Liver (tissue), 3 donors: ENCODE measurements at regions not wholly inside any gene's neighbourhood (a gene's known extent, or its start where the extent isn't known, plus 50 kb on each side); places are given as distances from the start of the nearest gene placed in this dataset.

Experiments used
- FOXA2 ChIP-seq: IDR thresholded peaks from 2 replicates; pipeline ENCODE4 v1.6.1; 2016; ENCODE audit warnings: antibody characterized with exemption
- JUND ChIP-seq, 2 donors: IDR thresholded peaks; 2 replicates each; pipeline ENCODE4 v1.6.1; 2016; ENCODE audit warnings: antibody characterized with exemption in 2 of 2
- TF ChIP-seq, protein P1 (sequence below): IDR thresholded peaks from 2 replicates; pipeline ENCODE4 v1.6.1; 2016; ENCODE audit warnings: antibody characterized with exemption, mild to moderate bottlenecking
- TF ChIP-seq, protein P2 (sequence below): fragments of 150-350 bp; IDR thresholded peaks from 2 replicates; pipeline ENCODE4 v1.5.1; 2017; ENCODE audit warnings: improper control_type of control experiment, low read depth, low read length; ENCODE audit not compliant: missing input control
- donor health status: healthy.
- donor health status: healthy.

DNA sequence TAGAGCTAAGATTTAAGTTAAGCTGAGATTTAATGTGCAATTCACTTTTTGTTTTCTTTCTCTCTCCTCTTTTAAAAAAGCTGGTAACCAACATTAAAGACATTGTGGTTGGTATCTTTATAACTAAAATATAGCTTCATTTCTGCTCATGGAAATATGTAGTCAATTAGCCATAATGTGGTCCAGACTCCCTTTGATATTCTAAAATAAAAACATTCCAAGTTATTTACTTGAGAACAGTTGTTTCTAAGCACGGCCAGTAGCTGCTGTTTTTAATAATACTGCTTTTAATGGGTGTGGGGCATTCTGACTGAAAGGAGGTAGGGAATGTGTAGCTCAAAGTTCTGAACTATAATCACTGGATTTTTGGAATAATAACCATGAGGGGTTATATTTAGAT, 183.3 kb upstream of the FBXO11 start:
- TF ChIP-seq FOXA2 = no peak
- TF ChIP-seq, protein P1, sequence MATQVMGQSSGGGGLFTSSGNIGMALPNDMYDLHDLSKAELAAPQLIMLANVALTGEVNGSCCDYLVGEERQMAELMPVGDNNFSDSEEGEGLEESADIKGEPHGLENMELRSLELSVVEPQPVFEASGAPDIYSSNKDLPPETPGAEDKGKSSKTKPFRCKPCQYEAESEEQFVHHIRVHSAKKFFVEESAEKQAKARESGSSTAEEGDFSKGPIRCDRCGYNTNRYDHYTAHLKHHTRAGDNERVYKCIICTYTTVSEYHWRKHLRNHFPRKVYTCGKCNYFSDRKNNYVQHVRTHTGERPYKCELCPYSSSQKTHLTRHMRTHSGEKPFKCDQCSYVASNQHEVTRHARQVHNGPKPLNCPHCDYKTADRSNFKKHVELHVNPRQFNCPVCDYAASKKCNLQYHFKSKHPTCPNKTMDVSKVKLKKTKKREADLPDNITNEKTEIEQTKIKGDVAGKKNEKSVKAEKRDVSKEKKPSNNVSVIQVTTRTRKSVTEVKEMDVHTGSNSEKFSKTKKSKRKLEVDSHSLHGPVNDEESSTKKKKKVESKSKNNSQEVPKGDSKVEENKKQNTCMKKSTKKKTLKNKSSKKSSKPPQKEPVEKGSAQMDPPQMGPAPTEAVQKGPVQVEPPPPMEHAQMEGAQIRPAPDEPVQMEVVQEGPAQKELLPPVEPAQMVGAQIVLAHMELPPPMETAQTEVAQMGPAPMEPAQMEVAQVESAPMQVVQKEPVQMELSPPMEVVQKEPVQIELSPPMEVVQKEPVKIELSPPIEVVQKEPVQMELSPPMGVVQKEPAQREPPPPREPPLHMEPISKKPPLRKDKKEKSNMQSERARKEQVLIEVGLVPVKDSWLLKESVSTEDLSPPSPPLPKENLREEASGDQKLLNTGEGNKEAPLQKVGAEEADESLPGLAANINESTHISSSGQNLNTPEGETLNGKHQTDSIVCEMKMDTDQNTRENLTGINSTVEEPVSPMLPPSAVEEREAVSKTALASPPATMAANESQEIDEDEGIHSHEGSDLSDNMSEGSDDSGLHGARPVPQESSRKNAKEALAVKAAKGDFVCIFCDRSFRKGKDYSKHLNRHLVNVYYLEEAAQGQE = no peak
- TF ChIP-seq, protein P2, sequence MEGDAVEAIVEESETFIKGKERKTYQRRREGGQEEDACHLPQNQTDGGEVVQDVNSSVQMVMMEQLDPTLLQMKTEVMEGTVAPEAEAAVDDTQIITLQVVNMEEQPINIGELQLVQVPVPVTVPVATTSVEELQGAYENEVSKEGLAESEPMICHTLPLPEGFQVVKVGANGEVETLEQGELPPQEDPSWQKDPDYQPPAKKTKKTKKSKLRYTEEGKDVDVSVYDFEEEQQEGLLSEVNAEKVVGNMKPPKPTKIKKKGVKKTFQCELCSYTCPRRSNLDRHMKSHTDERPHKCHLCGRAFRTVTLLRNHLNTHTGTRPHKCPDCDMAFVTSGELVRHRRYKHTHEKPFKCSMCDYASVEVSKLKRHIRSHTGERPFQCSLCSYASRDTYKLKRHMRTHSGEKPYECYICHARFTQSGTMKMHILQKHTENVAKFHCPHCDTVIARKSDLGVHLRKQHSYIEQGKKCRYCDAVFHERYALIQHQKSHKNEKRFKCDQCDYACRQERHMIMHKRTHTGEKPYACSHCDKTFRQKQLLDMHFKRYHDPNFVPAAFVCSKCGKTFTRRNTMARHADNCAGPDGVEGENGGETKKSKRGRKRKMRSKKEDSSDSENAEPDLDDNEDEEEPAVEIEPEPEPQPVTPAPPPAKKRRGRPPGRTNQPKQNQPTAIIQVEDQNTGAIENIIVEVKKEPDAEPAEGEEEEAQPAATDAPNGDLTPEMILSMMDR = no peak
- TF ChIP-seq JUND (IDR thresholded peaks at IDR 0.05) = no peak
